ENCODE measurements at regions not wholly inside any gene's neighbourhood (a gene's known extent, or its start where the extent isn't known, plus 50 kb on each side); places are given as distances from the start of the nearest gene placed in this dataset.
A peak's percentile ranks its signal among the peaks of the same experiment; 100 is the strongest.

DNA sequence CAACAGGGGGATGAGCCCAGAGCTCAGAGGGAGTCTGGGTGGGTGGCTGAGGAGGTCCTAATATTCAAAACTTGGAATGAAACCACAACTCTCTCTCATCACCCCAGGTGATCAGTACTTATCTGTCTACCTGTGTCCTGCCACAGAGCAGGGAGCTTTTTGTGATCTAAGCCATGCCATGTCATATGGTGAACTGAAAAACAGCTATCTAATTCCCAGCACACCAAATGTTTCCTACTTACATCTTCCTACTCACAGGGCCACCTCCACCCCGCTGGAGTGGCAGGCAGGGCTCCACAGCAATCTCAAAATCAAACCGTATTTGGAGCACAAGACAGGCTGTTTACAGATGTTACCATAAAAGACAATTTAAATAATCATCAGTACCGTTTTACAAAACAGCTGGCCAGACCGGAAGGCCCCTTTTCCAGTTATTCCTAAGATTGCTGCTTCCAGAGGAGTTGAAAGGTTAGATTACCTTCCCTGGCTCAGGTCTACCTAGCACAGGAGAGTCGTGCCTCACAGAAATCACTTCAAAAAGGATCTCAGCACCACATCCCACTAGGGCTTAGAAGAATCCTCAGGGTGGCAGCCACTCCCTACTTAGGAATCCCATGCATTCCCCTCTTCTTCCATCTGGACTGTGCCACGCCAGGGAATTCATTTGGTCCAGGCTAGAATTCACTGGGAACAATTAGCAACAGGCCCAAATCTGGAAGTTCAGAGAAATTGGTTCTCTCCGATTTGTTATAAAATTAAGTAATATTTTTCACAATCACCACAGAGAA, 226.6 kb upstream of the IL12A start:
- Histone ChIP-seq H3K36me3 (replicated peaks; ENCODE audit: insufficient read depth, low read length) (no peaks in the 10 kb centered on the region), H3K27ac (ENCODE audit: low read length) (no peak overlapping the region), H3K4me3 (ENCODE audit: low read length) (no peak overlapping the region), H3K79me2 (ENCODE audit: low read length) (no peaks in the 10 kb centered on the region), H3K9ac (ENCODE audit: low read length) (no peak overlapping the region), H3K9me3 (replicated peaks; ENCODE audit: insufficient read depth, low read length) (no peaks in the 10 kb centered on the region), H3K27me3 (replicated peaks; ENCODE audit: insufficient read depth, low read length) (peaks cover 36% of the 10 kb centered on the region), H3F3A (ENCODE audit: insufficient read depth, low read length) (no peaks in the 10 kb centered on the region), H4K20me1 (ENCODE audit: insufficient read depth, low read length) (no peaks in the 10 kb centered on the region), H3K9me2 (replicated peaks; ENCODE audit: insufficient read depth, low read length) (no peaks in the 10 kb centered on the region), H3K4me2 (ENCODE audit: low read depth, low read length) (no peak overlapping the region), H2AFZ (ENCODE audit: low read length) (no peak overlapping the region), H3K4me1 (ENCODE audit: low read length) (no peaks in the 10 kb centered on the region)
- no peak for DNase-seq
- TF ChIP-seq EZH2phosphoT487 (IDR thresholded peaks at IDR 0.05; ENCODE audit: low read length) (no peak), EZH2 (optimal IDR thresholded peaks at IDR 0.05; ENCODE audit: low read depth, low read length) (no peak)
- TF ChIP-seq, protein P1, sequence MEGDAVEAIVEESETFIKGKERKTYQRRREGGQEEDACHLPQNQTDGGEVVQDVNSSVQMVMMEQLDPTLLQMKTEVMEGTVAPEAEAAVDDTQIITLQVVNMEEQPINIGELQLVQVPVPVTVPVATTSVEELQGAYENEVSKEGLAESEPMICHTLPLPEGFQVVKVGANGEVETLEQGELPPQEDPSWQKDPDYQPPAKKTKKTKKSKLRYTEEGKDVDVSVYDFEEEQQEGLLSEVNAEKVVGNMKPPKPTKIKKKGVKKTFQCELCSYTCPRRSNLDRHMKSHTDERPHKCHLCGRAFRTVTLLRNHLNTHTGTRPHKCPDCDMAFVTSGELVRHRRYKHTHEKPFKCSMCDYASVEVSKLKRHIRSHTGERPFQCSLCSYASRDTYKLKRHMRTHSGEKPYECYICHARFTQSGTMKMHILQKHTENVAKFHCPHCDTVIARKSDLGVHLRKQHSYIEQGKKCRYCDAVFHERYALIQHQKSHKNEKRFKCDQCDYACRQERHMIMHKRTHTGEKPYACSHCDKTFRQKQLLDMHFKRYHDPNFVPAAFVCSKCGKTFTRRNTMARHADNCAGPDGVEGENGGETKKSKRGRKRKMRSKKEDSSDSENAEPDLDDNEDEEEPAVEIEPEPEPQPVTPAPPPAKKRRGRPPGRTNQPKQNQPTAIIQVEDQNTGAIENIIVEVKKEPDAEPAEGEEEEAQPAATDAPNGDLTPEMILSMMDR (IDR thresholded peaks at IDR 0.05; ENCODE audit: low read length), result no peak

- TF ChIP-seq, protein P1 (IDR thresholded peaks at IDR 0.05; ENCODE audit: low read length), result peak; percentile 34
- no peak for TF ChIP-seq EZH2phosphoT487 (IDR thresholded peaks at IDR 0.05; ENCODE audit: low read length)
- no peaks in the 10 kb centered on the region for H3K9me3 ChIP-seq (replicated peaks; ENCODE audit: insufficient read depth, low read length)
- no peaks in the 10 kb centered on the region for H3K9me2 ChIP-seq (replicated peaks; ENCODE audit: insufficient read depth, low read length)
- no peaks in the 10 kb centered on the region for H3K79me2 ChIP-seq (ENCODE audit: low read length)
- DNase-seq, result peak; percentile 19
- H3K9ac ChIP-seq (ENCODE audit: low read length), result peak overlapping the region; percentile 60
- H3F3A ChIP-seq (ENCODE audit: insufficient read depth, low read length), result no peaks in the 10 kb centered on the region
- no peak overlapping the region for H3K27ac ChIP-seq (ENCODE audit: low read length)
- H3K4me3 ChIP-seq (ENCODE audit: low read length), result peak overlapping the region; percentile 82
- no peaks in the 10 kb centered on the region for H3K36me3 ChIP-seq (replicated peaks; ENCODE audit: insufficient read depth, low read length)
- peak overlapping the region; percentile 98 for H3K4me2 ChIP-seq (ENCODE audit: low read depth, low read length)
- H3K27me3 ChIP-seq (replicated peaks; ENCODE audit: insufficient read depth, low read length), result peaks cover 37% of the 10 kb centered on the region
- H4K20me1 ChIP-seq (ENCODE audit: insufficient read depth, low read length), result no peaks in the 10 kb centered on the region
- H3K4me1 ChIP-seq (ENCODE audit: low read length), result no peaks in the 10 kb centered on the region
- peak overlapping the region; percentile 87 for H2AFZ ChIP-seq (ENCODE audit: low read length)
These were observed 225.5 kb upstream of the IL12A start for GRCh38 chr3:159763011-159763601.

DNA sequence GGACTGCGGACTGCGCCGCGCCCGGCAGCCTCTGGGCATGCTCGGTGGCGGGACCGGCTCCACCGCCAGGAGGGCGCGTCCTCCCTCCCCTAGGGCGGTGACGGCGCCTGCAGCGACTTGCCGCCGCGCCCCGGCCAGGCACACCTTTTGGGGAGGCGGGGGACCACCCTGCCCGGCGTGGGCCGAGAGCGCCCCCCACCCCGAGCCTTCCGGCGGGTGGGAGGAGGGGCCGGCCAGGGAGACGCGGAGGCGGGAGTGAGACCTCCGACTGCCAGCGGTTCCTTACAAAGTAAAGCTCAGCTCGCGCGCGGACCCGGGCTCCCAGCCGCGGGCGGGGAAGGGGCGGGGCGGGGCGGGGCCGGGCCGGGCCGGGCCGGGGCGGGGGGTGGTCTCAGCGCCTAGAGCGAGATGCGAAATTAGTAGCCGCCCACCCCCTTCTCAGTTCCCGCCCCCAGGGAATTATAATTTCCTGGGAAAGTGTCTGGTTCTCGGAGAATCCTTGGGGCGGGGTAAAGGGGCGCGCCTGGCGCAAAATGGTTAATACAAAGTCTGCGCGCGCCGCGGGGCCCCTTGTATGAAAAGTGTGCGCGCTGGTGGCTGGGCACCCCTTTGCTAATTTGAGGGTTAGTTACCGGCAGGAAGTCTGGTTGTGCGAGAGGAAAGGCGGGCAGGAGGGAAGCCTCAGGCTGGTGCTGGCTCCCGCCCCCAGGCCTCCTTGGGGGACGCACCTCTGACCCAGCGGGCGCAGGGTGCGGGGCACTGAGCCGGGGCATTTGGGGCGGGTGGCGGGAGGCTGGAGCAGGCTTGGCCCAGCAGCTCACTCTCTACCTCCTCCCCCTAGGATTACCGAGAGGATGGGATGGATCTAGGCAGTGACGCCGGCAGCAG, 224.8 kb upstream of the IL12A start:
- H3K27me3 ChIP-seq (replicated peaks; ENCODE audit: insufficient read depth, low read length), result peaks cover 37% of the 10 kb centered on the region
- peak overlapping the region; percentile 60 for H3K9ac ChIP-seq (ENCODE audit: low read length)
- no peaks in the 10 kb centered on the region for H3K9me2 ChIP-seq (replicated peaks; ENCODE audit: insufficient read depth, low read length)
- H3K9me3 ChIP-seq (replicated peaks; ENCODE audit: insufficient read depth, low read length), result no peaks in the 10 kb centered on the region
- H3K4me3 ChIP-seq (ENCODE audit: low read length), result peak overlapping the region; percentile 82
- peak; percentile 83 for DNase-seq
- no peaks in the 10 kb centered on the region for H3K4me1 ChIP-seq (ENCODE audit: low read length)
- H4K20me1 ChIP-seq (ENCODE audit: insufficient read depth, low read length), result no peaks in the 10 kb centered on the region
- H3F3A ChIP-seq (ENCODE audit: insufficient read depth, low read length), result no peaks in the 10 kb centered on the region
- no peaks in the 10 kb centered on the region for H3K36me3 ChIP-seq (replicated peaks; ENCODE audit: insufficient read depth, low read length)
- H3K4me2 ChIP-seq (ENCODE audit: low read depth, low read length), result peak overlapping the region; percentile 99
- no peaks in the 10 kb centered on the region for H3K79me2 ChIP-seq (ENCODE audit: low read length)
- no peak overlapping the region for H3K27ac ChIP-seq (ENCODE audit: low read length)
- TF ChIP-seq, protein P1 (IDR thresholded peaks at IDR 0.05; ENCODE audit: low read length), result no peak
- TF ChIP-seq EZH2phosphoT487 (IDR thresholded peaks at IDR 0.05; ENCODE audit: low read length), result no peak
- TF ChIP-seq EZH2 (optimal IDR thresholded peaks at IDR 0.05; ENCODE audit: low read depth, low read length), result no peak
- peak overlapping the region; percentile 89 for H2AFZ ChIP-seq (ENCODE audit: low read length)

Data from MM.1S (cell line).